ENCODE measurements at regions not wholly inside any gene's neighbourhood (a gene's known extent, or its start where the extent isn't known, plus 50 kb on each side); places are given as distances from the start of the nearest gene placed in this dataset.

- ChIA-PET CTCF (ENCODE audit: low intra/inter-chr PET ratio) (no interaction called here), POLR2A (no interaction called here)
- intact Hi-C loops (cut with micrococcal nuclease), result no loop called here
- FAIRE-seq (no peak), DNase-seq (ENCODE audit: extremely low read depth in 1 of 4, low spot score in 3 of 4) (no peak), ATAC-seq (no peak)
- WGBS (ENCODE audit: insufficient coverage, low coverage, missing lambda C conversion rate), result 6% methylated on average over 2 of the region's 2 CpGs
- no peaks in the 10 kb centered on the region for H3K36me3 ChIP-seq (ENCODE audit: control insufficient read depth, insufficient read depth, low read length)
- no peaks in the 10 kb centered on the region for H3K79me2 ChIP-seq (ENCODE audit: control insufficient read depth, insufficient read depth, low read length)
- H3K9me1 ChIP-seq (ENCODE audit: control insufficient read depth, insufficient read depth, low read length), result no peaks in the 10 kb centered on the region
- in situ Hi-C loops (cut with MboI), result no loop called here
- H3K9me3 ChIP-seq (replicated peaks; ENCODE audit: control insufficient read depth, insufficient read depth, low read depth, low read length), result no peaks in the 10 kb centered on the region
- no peak overlapping the region for H3K4me3 ChIP-seq
- no peak overlapping the region for H2AFZ ChIP-seq (ENCODE audit: low read depth, low read length)
- H3K4me1 ChIP-seq (replicated peaks in 1 of 2; ENCODE audit: control insufficient read depth in 2 of 2, insufficient read depth in 2 of 2, low read length in 2 of 2), result no peaks in the 10 kb centered on the region
- no peak overlapping the region for H3K9ac ChIP-seq (ENCODE audit: insufficient read depth in 1 of 2, low read depth in 2 of 2, low read length in 2 of 2)
- H4K20me1 ChIP-seq (replicated peaks; ENCODE audit: control insufficient read depth, insufficient read depth, low read length), result no peaks in the 10 kb centered on the region
- no peak overlapping the region for H3K4me2 ChIP-seq (ENCODE audit: insufficient read depth, low read length)
- peaks cover 0 to 11% of the 10 kb centered on the region in 2 experiments; a peak in 4 of 5 replicates for H3K27me3 ChIP-seq (ENCODE audit: control insufficient read depth in 2 of 2, insufficient read depth in 2 of 2, low read length in 2 of 2)
- no TSS peak for BruUV-seq (replicated peaks)
- no peak overlapping the region for H3K27ac ChIP-seq (ENCODE audit: extremely low read depth, low read depth, low read length)
- TF ChIP-seq E4F1 (CRISPR knock-in tag; IDR thresholded peaks at IDR 0.05; ENCODE audit: borderline replicate concordance) (no peak), SAP30 (IDR thresholded peaks at IDR 0.05; ENCODE audit: borderline replicate concordance, insufficient read depth, low read depth, low read length, poor library complexity, severe bottlenecking) (no peak), ZNF785 (CRISPR knock-in tag; IDR thresholded peaks at IDR 0.05) (no peak), HOMEZ (CRISPR knock-in tag; IDR thresholded peaks at IDR 0.05) (no peak), ZNF274 (IDR thresholded peaks at IDR 0.05; ENCODE audit: borderline replicate concordance, low read depth, low read length) (no peak), THAP7 (CRISPR knock-in tag; IDR thresholded peaks at IDR 0.05) (no peak), NR2F6 (CRISPR knock-in tag; IDR thresholded peaks at IDR 0.05) (no peak), ELK3 (CRISPR knock-in tag; IDR thresholded peaks at IDR 0.05) (no peak), NR0B1 (IDR thresholded peaks at IDR 0.05; ENCODE audit: partially characterized antibody) (no peak), SIRT6 (IDR thresholded peaks at IDR 0.05; ENCODE audit: low read depth, low read length) (no peak), PBX2 (CRISPR knock-in tag; IDR thresholded peaks at IDR 0.05; ENCODE audit: low read depth) (no peak), PBX2 (tag; conservative IDR thresholded peaks at IDR 0.05; ENCODE audit: low read depth) (no peak), FOXK1 (CRISPR knock-in tag; IDR thresholded peaks at IDR 0.05; ENCODE audit: borderline replicate concordance) (no peak)
These were observed 511.0 kb downstream of the INSC start for GRCh38 chr11:15625691-15626090.
